Neural cell (in vitro differentiated cells): ENCODE measurements at regions not wholly inside any gene's neighbourhood (a gene's known extent, or its start where the extent isn't known, plus 50 kb on each side); places are given as distances from the start of the nearest gene placed in this dataset.

Experiments
- POLR2AphosphoS5 ChIP-seq: IDR thresholded peaks from 2 replicates; pipeline ENCODE4 v1.6.1; 2012
- TF ChIP-seq, protein P1 (sequence below): fragments of 450-650 bp; IDR thresholded peaks from 2 replicates; pipeline ENCODE4 v1.5.1; 2014; ENCODE audit warnings: antibody characterized with exemption, mild to moderate bottlenecking, moderate library complexity; ENCODE audit not compliant: poor library complexity, severe bottlenecking

DNA sequence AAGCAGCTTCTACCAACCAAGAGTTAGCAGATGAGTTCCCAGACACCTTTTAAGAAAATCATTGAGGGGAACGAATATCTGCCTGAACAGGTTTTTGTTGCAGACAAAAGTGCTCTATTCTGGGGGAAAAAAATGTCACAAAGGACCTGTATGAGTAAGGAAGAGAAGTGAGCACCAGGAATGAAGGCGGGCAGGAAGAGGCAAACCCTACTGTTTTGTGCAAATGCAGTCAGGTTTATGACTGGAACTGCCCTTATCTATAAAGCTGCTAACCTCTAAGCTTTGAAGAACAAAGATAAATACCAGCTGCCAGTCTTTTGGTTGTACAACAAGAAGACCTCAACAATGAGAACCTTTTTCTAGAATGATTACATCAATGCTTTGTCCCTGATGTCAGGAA, 292.4 kb upstream of the SP4 start:
- TF ChIP-seq, protein P1, sequence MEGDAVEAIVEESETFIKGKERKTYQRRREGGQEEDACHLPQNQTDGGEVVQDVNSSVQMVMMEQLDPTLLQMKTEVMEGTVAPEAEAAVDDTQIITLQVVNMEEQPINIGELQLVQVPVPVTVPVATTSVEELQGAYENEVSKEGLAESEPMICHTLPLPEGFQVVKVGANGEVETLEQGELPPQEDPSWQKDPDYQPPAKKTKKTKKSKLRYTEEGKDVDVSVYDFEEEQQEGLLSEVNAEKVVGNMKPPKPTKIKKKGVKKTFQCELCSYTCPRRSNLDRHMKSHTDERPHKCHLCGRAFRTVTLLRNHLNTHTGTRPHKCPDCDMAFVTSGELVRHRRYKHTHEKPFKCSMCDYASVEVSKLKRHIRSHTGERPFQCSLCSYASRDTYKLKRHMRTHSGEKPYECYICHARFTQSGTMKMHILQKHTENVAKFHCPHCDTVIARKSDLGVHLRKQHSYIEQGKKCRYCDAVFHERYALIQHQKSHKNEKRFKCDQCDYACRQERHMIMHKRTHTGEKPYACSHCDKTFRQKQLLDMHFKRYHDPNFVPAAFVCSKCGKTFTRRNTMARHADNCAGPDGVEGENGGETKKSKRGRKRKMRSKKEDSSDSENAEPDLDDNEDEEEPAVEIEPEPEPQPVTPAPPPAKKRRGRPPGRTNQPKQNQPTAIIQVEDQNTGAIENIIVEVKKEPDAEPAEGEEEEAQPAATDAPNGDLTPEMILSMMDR = no peak
- TF ChIP-seq POLR2AphosphoS5 = no peak
